GM21723 (cell line): ENCODE measurements at regions not wholly inside any gene's neighbourhood (a gene's known extent, or its start where the extent isn't known, plus 50 kb on each side); places are given as distances from the start of the nearest gene placed in this dataset.

Source experiments
- ATAC-seq: cut with Tn5 transposase; IDR thresholded peaks from one replicate; pipeline ENCODE4 v1.9.1; 2021; ENCODE audit warnings: mild to moderate bottlenecking, moderate library complexity; ENCODE audit not compliant: unreplicated experiment

- ATAC-seq: no peak
Observed at GRCh38 chr19:30318261-30318660, 53.9 kb upstream of the ZNF536 start.

- no peak for ATAC-seq
Observed at GRCh38 chr19:30318936-30319335, 53.2 kb upstream of the ZNF536 start.

DNA sequence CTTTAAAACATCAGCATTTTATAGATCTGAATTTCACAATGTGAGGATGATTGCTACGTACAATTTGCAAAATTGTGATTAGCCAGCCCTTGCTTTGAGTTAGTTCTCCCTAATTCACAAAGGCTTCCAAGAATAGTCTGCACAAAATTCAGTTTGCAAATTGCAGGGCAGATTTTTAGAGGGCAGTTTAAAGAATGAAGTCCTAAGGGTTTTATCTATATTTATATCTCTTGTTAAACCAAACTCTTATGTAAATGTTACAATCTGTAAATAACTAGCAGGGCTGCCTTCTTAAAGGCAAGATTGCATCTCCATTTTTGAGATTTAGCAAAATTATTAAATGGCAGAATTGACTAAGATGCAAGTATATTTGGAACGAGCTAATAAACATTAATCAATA is 52.8 kb upstream of the ZNF536 start:
- no peak for ATAC-seq

GRCh38 chr19:30319876-30320275 is 52.3 kb upstream of the ZNF536 start:
- ATAC-seq: no peak

- no peak for ATAC-seq
Observed at GRCh38 chr19:30320466-30320865, 51.7 kb upstream of the ZNF536 start.

- no peak for ATAC-seq
Observed at GRCh38 chr19:30320916-30321315, 51.3 kb upstream of the ZNF536 start.
